ENCODE measurements at regions not wholly inside any gene's neighbourhood (a gene's known extent, or its start where the extent isn't known, plus 50 kb on each side); places are given as distances from the start of the nearest gene placed in this dataset.

GRCh38 chr16:6932871-6933385 lies 399.7 kb upstream of the RBFOX1 start:
- DNase-seq (ENCODE audit: low read depth): no peak

- no peak for DNase-seq (ENCODE audit: low read depth)
Observed at GRCh38 chr16:6929868-6930267, 402.8 kb upstream of the RBFOX1 start.

GRCh38 chr16:6926762-6927161 lies 405.9 kb upstream of the RBFOX1 start:
- no peak for DNase-seq (ENCODE audit: low read depth)

- DNase-seq (ENCODE audit: low read depth): no peak
Observed at GRCh38 chr16:6926341-6926740, 406.3 kb upstream of the RBFOX1 start.

- DNase-seq (ENCODE audit: low read depth): no peak
Observed at GRCh38 chr16:6918646-6919045, 414.0 kb upstream of the RBFOX1 start.

- no peak for DNase-seq (ENCODE audit: low read depth)
Observed at GRCh38 chr16:6916946-6917345, 415.7 kb upstream of the RBFOX1 start.

GRCh38 chr16:6913566-6913965 lies 419.1 kb upstream of the RBFOX1 start:
- DNase-seq (ENCODE audit: low read depth): no peak

GRCh38 chr16:6910301-6910700 lies 422.3 kb upstream of the RBFOX1 start:
- no peak for DNase-seq (ENCODE audit: low read depth)

GRCh38 chr16:6905601-6906000 lies 427.0 kb upstream of the RBFOX1 start:
- DNase-seq (ENCODE audit: low read depth): no peak

GRCh38 chr16:6903671-6904070 lies 429.0 kb upstream of the RBFOX1 start:
- no peak for DNase-seq (ENCODE audit: low read depth)

GRCh38 chr16:6898896-6899295 lies 433.7 kb upstream of the RBFOX1 start:
- DNase-seq (ENCODE audit: low read depth): no peak

GRCh38 chr16:6897876-6898485 lies 434.7 kb upstream of the RBFOX1 start:
- no peak for DNase-seq (ENCODE audit: low read depth)

GRCh38 chr16:6892966-6893365 lies 439.7 kb upstream of the RBFOX1 start:
- no peak for DNase-seq (ENCODE audit: low read depth)

- DNase-seq (ENCODE audit: low read depth): no peak
Observed at GRCh38 chr16:6891496-6891895, 441.1 kb upstream of the RBFOX1 start.

- no peak for DNase-seq (ENCODE audit: low read depth)
Observed at GRCh38 chr16:6888531-6888930, 444.1 kb upstream of the RBFOX1 start.

GRCh38 chr16:6884002-6884401 lies 448.6 kb upstream of the RBFOX1 start:
- DNase-seq (ENCODE audit: low read depth): no peak

GRCh38 chr16:6880263-6880662 lies 452.4 kb upstream of the RBFOX1 start:
- DNase-seq (ENCODE audit: low read depth): no peak

GRCh38 chr16:6864671-6865070 lies 468.0 kb upstream of the RBFOX1 start:
- DNase-seq (ENCODE audit: low read depth): no peak

GRCh38 chr16:6864244-6864643 lies 468.4 kb upstream of the RBFOX1 start:
- DNase-seq (ENCODE audit: low read depth): no peak

GRCh38 chr16:6863135-6863534 lies 469.5 kb upstream of the RBFOX1 start:
- no peak for DNase-seq (ENCODE audit: low read depth)

GRCh38 chr16:6861815-6862477 lies 470.7 kb upstream of the RBFOX1 start:
- no peak for DNase-seq (ENCODE audit: low read depth)

- DNase-seq (ENCODE audit: low read depth): no peak
Observed at GRCh38 chr16:6861135-6861814, 471.4 kb upstream of the RBFOX1 start.

GRCh38 chr16:6857575-6857974 lies 475.1 kb upstream of the RBFOX1 start:
- no peak for DNase-seq (ENCODE audit: low read depth)

Measured in Daoy (cell line).